ENCODE measurements at regions not wholly inside any gene's neighbourhood (a gene's known extent, or its start where the extent isn't known, plus 50 kb on each side); places are given as distances from the start of the nearest gene placed in this dataset.
A peak's percentile ranks its signal among the peaks of the same experiment; 100 is the strongest.

- DNase-seq: no peak
Measured at GRCh38 chr10:10517866-10518265, 499.8 kb upstream of the CELF2 start.

DNA sequence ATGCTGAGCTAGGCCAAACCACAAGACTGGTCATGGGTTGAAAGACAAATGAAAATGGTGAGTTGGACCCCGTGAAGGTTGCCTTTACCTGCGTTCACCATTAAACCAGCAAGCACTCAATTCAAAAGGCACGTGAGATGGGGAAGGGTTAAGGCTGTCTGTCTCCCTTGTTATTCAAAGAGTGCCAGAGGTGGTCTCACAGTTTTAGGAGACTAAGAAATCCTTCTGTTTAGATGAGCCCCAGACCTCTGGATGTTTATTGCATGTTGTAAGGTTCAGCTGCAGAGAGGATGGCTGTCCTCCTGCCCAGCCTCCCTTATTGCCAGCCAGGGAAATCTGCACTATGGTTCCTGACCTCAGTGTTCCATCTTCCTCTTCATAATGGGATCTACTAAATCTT, 498.0 kb upstream of the CELF2 start:
- DNase-seq: no peak

DNA sequence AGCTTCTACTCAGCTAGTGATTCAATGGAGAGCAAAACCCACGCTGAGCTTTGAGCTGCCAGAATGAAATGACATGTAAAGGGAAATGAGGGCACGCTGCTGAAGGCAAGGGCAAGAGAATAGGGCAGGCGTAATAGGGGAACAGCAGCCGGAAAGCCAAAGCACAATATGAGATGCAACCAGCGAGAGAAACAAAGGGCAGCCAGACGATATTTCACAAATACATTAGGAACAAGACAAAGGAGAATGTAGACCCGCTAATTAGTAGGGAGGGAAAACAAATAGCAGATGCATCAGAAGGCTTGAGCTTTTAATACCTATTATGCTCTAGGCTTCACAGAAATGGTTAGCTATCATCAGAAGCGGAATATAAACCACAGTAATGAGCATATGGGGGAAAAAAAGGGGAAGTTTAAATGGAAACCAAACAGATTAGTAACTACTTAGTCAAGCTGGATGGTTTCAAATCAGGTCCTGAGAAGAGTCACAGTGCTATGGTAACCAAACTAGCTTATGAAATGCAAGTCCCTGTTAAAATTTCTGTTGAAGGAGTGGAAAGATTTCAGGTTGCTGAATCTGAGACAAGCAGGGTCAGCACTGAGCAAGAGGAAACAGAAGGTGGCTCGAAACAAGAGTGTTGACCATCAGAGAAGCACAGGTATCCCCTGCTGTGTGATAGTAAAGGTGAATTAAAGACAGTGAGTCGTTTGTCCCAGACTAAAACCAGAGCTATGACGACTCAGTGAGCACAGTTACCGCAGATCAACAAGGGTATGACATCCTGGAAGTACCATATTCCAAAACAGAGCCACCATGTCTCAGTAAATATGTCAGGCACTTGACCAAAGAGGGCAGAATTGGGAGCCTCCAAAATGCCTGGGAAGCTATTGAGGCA, 496.9 kb upstream of the CELF2 start:
- DNase-seq: peak in 1 of 2 donors; percentile 4

- DNase-seq: no peak
Measured at GRCh38 chr10:10526846-10527245, 490.8 kb upstream of the CELF2 start.

DNA sequence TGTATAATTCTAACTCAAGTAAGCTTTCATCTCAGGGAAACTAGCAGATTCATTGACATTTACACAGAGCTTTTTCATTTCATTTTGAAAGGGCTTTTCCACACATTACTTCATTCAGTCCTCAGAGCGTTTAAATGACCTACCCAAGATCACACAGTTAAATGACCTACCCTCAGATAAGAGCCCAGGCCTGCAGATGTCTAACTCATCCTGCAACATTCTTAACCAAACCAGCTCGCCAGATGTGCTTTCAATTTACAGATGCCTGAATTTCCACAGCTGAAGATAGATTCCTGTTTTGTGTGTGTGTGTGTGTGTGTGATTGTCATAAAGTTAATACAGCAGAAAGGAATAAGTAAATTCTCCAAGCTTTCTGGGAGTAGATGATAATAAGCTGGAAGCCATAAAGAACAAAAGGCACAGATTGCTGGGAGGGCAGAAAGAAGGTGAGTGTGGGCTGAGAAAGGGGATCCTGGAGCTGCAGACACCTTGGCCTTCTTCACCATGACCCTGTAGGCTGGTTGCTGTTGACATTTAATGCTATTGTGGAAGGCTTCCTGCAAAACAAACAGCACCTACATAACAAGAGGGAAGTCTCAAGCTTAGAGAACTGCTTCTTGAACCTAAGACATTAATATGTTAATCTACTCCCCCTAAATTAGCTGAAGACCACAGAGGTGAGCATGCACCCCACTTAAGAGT, 489.7 kb upstream of the CELF2 start:
- no peak for DNase-seq

DNA sequence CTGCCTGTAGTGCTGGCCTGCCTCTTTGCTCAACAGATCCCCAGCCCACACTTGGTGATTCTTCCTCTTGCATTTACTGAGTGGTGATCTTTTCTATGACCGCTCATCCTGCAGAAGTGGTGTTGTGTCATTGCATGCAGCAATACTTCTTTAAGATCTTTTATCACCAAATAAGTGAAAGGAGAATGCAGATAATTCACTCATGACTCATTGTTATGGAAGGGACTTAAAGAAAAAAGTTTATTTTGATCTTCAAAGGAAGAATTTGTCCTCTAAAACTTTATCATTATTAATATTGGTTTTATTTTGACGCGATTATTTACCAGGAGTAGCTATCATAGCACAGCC, 489.1 kb upstream of the CELF2 start:
- no peak for DNase-seq

DNA sequence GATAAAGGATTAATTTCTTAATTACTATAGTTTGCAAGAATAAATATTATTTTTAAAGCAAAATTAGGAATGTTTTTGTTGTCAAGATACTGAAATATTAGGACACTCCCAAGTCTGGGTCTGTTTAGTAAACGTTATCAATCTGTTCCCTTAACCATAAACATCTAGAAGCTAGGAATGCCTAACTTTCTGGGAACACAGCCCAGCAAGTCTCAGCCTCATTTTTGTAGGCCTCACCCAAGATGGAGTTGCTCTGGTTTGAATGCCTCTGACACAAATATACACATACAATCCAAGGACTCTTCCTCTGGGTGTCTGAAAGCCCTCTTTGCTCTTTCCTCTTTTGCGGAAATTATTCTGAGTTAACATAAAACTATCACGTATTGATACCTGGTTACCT, 487.4 kb upstream of the CELF2 start:
- no peak for DNase-seq

DNA sequence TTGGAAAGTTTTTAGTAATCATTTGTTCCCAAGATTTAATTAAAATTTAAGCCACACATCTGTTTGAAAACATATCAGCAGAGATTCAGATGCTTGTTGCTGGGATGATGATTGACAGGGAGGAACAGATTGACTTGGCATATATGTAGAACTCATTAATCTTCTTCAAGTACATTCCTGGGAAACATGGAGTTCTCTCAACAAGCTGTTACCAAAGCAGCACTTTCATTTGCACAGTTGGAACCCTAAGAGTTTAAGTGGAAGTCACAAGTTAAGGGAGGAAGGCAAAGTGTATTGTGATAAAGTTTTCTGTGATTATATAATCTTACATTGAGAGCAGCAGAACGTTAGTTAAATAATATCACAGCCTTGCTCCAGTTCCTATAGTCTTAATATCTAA, 485.4 kb upstream of the CELF2 start:
- no peak for DNase-seq

- no peak for DNase-seq
Measured at GRCh38 chr10:10532826-10533225, 484.8 kb upstream of the CELF2 start.

DNA sequence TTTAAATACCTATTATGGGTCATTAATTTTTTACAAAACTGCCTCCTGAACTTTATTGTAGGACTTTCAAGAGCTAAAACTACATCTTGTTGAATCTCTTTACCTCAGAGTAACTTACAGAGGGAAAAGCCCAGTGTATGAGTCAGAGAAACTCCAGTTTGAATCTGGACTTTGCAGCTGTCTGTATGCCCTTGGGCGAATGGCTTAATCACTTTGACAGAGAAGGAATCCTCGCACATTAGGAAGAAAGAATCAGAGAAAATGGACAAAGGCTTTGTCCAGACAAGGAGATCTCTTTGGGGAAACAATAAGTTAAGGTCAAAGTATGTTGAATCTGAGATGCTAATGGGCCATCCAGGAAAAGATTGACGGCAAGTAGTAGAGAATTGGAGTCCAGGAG, 484.2 kb upstream of the CELF2 start:
- DNase-seq: no peak

GRCh38 chr10:10538326-10538725, 479.3 kb upstream of the CELF2 start:
- no peak for DNase-seq

- no peak for DNase-seq
Measured at GRCh38 chr10:10540398-10540797, 477.3 kb upstream of the CELF2 start.

- no peak for DNase-seq
Measured at GRCh38 chr10:10542477-10542876, 475.2 kb upstream of the CELF2 start.

DNA sequence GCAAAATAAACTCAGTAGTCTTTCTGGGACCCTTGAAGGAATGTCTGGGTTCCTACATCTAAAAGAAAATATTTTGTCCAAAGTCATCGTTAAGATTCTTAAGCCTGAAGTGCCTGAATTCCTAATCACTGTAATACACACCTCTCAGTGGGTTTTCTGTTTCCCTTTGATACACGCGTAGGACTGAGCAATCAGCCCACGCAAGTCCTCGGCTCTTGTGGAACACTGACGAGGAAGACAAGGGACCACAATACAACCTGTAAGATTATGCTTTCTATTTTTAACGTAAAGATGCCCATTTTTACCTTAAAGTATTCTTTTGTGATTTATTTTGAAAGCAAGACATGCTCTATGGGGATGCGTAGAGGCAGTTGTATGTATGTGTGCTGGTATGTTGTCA, 472.8 kb upstream of the CELF2 start:
- no peak for DNase-seq

DNA sequence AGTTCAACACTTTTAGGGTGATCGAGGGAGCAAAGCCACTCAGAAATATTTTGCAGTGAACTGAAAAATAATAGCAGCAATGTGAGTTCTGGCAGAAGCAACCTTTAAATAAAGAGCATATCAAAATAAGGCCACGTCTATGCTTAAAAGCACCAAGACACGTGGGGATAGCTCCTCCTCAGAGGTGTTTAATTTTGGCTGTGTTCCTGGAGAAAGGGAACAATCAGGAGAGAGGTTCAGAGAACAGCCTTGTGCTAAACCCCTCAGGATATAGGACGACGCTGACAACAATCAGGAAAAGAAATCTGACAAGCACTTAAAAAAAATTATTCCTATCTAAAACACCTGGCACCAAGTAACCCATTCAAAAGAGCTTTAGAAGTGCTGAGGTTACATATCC, 471.9 kb upstream of the CELF2 start:
- DNase-seq: no peak

GRCh38 chr10:10551596-10552301, 465.9 kb upstream of the CELF2 start:
- no peak for DNase-seq

DNA sequence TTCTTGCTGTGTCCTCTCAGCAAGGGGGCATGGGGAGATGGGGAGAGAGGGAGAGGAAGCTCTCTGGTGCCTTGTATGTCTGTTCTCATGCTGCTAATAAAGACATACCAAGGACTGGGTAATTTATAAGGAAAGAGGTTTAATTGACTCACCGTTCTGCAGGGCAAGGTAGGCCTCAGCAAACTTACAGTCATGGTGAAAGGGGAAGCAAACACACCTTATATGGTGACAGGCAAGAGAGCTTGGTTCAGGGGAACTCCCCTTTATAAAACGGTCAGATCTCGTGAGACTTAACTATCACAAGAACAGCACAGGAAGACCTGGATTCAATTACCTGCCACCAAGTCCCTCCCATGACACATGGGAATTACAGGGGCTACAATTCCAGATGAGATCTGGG, 464.7 kb upstream of the CELF2 start:
- no peak for DNase-seq

DNA sequence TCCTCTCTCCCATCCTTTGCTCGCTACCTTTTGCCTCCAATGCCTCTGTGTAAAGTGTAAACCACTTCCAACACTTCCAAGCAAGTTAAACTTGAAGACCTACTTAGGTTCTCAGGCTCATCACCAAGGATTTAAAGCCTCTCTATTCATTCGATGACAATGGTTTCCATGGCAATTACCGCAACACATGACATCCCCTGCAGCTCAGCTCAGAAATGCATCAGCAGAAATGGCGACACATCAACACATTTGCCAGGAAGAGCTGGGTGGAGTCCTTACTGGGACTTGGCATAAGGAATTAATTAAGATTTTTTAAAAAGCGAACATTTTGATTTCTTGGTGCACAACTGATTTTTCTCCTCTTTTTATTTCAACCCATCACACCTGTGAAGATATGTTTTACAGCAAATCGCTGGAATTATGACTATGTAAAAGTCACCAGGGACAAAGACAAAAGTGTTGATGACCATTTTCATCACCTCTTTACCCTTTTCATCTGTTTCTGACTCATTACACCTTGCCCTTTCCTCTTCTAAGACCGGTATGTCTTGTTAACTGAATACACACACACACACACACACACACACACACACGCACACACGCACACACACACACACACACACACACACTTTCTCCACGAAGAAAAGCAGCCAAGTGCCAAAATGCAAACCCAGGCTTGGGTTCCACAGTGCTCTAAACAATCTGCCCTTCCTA, 453.4 kb upstream of the CELF2 start:
- DNase-seq: no peak

GRCh38 chr10:10576937-10577336, 440.7 kb upstream of the CELF2 start:
- DNase-seq: no peak

GRCh38 chr10:10579709-10580108, 438.0 kb upstream of the CELF2 start:
- no peak for DNase-seq

DNA sequence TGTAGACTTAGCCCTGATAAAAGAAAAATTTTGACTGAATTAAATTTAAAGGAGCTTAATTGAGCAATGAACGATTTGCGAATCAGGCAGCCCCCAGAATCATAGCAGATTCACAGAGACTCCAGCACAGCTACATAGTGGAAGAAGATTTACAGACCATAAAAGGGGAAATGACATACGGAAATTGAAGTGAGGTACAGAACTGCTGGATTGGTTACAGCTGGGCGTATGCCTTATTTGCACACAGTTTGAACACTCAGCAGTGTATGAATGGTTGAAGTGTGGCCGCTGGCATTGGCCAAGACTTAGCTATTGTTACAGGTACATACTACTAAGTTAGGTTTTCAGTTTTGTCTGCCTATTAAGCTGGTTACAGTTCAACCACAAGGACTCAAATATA, 433.5 kb upstream of the CELF2 start:
- DNase-seq: no peak

- DNase-seq: no peak
Measured at GRCh38 chr10:10587744-10588393, 429.8 kb upstream of the CELF2 start.

Measured in stimulated activated CD4-positive, alpha-beta T cell treated with anti-CD3 and anti-CD28 coated beads, Interleukin-2, amount 100 ng/mL, for 24 hours (primary cell).